GM13976 (cell line): ENCODE measurements at regions not wholly inside any gene's neighbourhood (a gene's known extent, or its start where the extent isn't known, plus 50 kb on each side); places are given as distances from the start of the nearest gene placed in this dataset.

ENCODE experiments used
- DNase-seq: peaks from one replicate; pipeline ENCODE4 v3.0.0; 2012; ENCODE audit warnings: low spot score
- CTCF ChIP-seq: IDR thresholded peaks from 2 replicates; pipeline ENCODE4 v1.5.1; 2012; ENCODE audit warnings: borderline replicate concordance, mild to moderate bottlenecking; ENCODE audit not compliant: insufficient read depth; ENCODE audit errors: extremely low read depth, missing control alignments, control extremely low read depth
- in situ Hi-C: fragments of 300-500 bp; cut with MboI; formaldehyde crosslinking; loops from one replicate; pipeline ENCODE4 v1.12.0; 2022; ENCODE audit warnings: low sequenced_read_pairs, mixed read lengths, inconsistent platforms; ENCODE audit not compliant: unreplicated experiment

GRCh38 chr20:63103402-63104311, 96.9 kb upstream of the BHLHE23 start:
- TF ChIP-seq CTCF: no peak
- DNase-seq: no peak
- in situ Hi-C loops: no loop called here

GRCh38 chr20:63102721-63103375, 96.1 kb upstream of the BHLHE23 start:
- in situ Hi-C loops: no loop called here
- peak; percentile 82 for DNase-seq
- no peak for TF ChIP-seq CTCF

GRCh38 chr20:63101781-63102720, 95.3 kb upstream of the BHLHE23 start:
- in situ Hi-C loops: no loop called here
- peak; percentile 82 for DNase-seq
- TF ChIP-seq CTCF: no peak

GRCh38 chr20:63100926-63101699, 94.3 kb upstream of the BHLHE23 start:
- no peak for DNase-seq
- TF ChIP-seq CTCF: no peak
- in situ Hi-C loops: no loop called here

- DNase-seq: no peak
- no peak for TF ChIP-seq CTCF
- in situ Hi-C loops: no loop called here
Observed at GRCh38 chr20:63100174-63100925, 93.6 kb upstream of the BHLHE23 start.
